ENCODE measurements at regions not wholly inside any gene's neighbourhood (a gene's known extent, or its start where the extent isn't known, plus 50 kb on each side); places are given as distances from the start of the nearest gene placed in this dataset.

GRCh38 chr4:45650545-45650944 is 473.3 kb downstream of the GABRG1 start:
- H3K4me3 ChIP-seq (ENCODE audit: low read depth, low read length): no peak overlapping the region
- 91% methylated on average over 1 of the region's 1 CpG for WGBS
- DNase-seq (ENCODE audit: extremely low spot score): no peak
- H3K4me1 ChIP-seq (ENCODE audit: insufficient read depth): no peaks in the 10 kb centered on the region
- no peaks in the 10 kb centered on the region for H3K36me3 ChIP-seq (ENCODE audit: insufficient read depth)
- no peak overlapping the region for H3K27ac ChIP-seq (ENCODE audit: low read depth)

GRCh38 chr4:45648846-45649245 is 475.0 kb downstream of the GABRG1 start:
- H3K4me1 ChIP-seq (ENCODE audit: insufficient read depth): no peaks in the 10 kb centered on the region
- DNase-seq (ENCODE audit: extremely low spot score): no peak
- H3K4me3 ChIP-seq (ENCODE audit: low read depth, low read length): no peak overlapping the region
- no peak overlapping the region for H3K27ac ChIP-seq (ENCODE audit: low read depth)
- no peaks in the 10 kb centered on the region for H3K36me3 ChIP-seq (ENCODE audit: insufficient read depth)

GRCh38 chr4:45647823-45648222 is 476.0 kb downstream of the GABRG1 start:
- no peak for DNase-seq (ENCODE audit: extremely low spot score)
- Histone ChIP-seq H3K4me3 (ENCODE audit: low read depth, low read length) (no peak overlapping the region), H3K27ac (ENCODE audit: low read depth) (no peak overlapping the region), H3K36me3 (ENCODE audit: insufficient read depth) (no peaks in the 10 kb centered on the region), H3K4me1 (ENCODE audit: insufficient read depth) (no peaks in the 10 kb centered on the region)

GRCh38 chr4:45646885-45647590 is 476.8 kb downstream of the GABRG1 start:
- WGBS: 89% methylated on average over 8 of the region's 8 CpGs
- DNase-seq (ENCODE audit: extremely low spot score): no peak
- no peak overlapping the region for H3K27ac ChIP-seq (ENCODE audit: low read depth)
- H3K36me3 ChIP-seq (ENCODE audit: insufficient read depth): no peaks in the 10 kb centered on the region
- H3K4me1 ChIP-seq (ENCODE audit: insufficient read depth): no peaks in the 10 kb centered on the region
- no peak overlapping the region for H3K4me3 ChIP-seq (ENCODE audit: low read depth, low read length)

- H3K27ac ChIP-seq (ENCODE audit: low read depth): no peak overlapping the region
- no peaks in the 10 kb centered on the region for H3K4me1 ChIP-seq (ENCODE audit: insufficient read depth)
- H3K4me3 ChIP-seq (ENCODE audit: low read depth, low read length): no peak overlapping the region
- WGBS: 73% methylated on average over 6 of the region's 6 CpGs
- no peak for DNase-seq (ENCODE audit: extremely low spot score)
- no peaks in the 10 kb centered on the region for H3K36me3 ChIP-seq (ENCODE audit: insufficient read depth)
Measured at GRCh38 chr4:45640281-45640680, 483.6 kb downstream of the GABRG1 start.

- no peak overlapping the region for H3K27ac ChIP-seq (ENCODE audit: low read depth)
- H3K4me1 ChIP-seq (ENCODE audit: insufficient read depth): no peaks in the 10 kb centered on the region
- no peaks in the 10 kb centered on the region for H3K36me3 ChIP-seq (ENCODE audit: insufficient read depth)
- H3K4me3 ChIP-seq (ENCODE audit: low read depth, low read length): no peak overlapping the region
- 76% methylated on average over 3 of the region's 3 CpGs for WGBS
- no peak for DNase-seq (ENCODE audit: extremely low spot score)
Measured at GRCh38 chr4:45638641-45639040, 485.2 kb downstream of the GABRG1 start.

- Histone ChIP-seq H3K36me3 (ENCODE audit: insufficient read depth) (no peaks in the 10 kb centered on the region), H3K27ac (ENCODE audit: low read depth) (no peak overlapping the region), H3K4me1 (ENCODE audit: insufficient read depth) (no peaks in the 10 kb centered on the region), H3K4me3 (ENCODE audit: low read depth, low read length) (no peak overlapping the region)
- 89% methylated on average over 1 of the region's 1 CpG for WGBS
- DNase-seq (ENCODE audit: extremely low spot score): no peak
Measured at GRCh38 chr4:45636175-45636574, 487.7 kb downstream of the GABRG1 start.

DNA sequence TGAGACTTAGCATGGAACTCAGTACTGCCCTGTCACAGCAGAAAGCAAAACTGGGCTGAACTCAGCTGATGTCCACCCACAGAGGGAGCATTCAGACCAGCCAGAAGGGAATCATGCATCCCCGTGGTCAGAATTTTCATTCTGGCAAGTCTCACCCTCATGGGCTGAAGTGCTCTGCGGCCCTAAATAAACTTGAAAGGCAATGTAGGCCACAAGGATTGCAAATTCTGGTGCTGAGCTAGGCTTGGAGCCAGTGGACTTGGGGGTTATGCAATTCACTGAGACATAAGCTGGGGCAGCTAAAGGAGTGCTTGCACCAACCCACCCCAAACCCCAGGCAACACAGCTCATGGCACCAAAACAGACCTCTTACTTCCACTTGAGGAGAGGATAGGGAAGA is 494.1 kb downstream of the GABRG1 start:
- Histone ChIP-seq H3K27ac (ENCODE audit: low read depth) (no peak overlapping the region), H3K36me3 (ENCODE audit: insufficient read depth) (no peaks in the 10 kb centered on the region), H3K4me1 (ENCODE audit: insufficient read depth) (no peaks in the 10 kb centered on the region), H3K4me3 (ENCODE audit: low read depth, low read length) (no peak overlapping the region)
- whole genome bisulfite sequencing: 68% methylated on average over 2 of the region's 2 CpGs
- no peak for DNase-seq (ENCODE audit: extremely low spot score)

- Histone ChIP-seq H3K36me3 (ENCODE audit: insufficient read depth) (no peaks in the 10 kb centered on the region), H3K27ac (ENCODE audit: low read depth) (no peak overlapping the region), H3K4me3 (ENCODE audit: low read depth, low read length) (no peak overlapping the region), H3K4me1 (ENCODE audit: insufficient read depth) (no peaks in the 10 kb centered on the region)
- DNase-seq (ENCODE audit: extremely low spot score): no peak
- WGBS: 72% methylated on average over 2 of the region's 2 CpGs
Measured at GRCh38 chr4:45621971-45622370, 501.9 kb downstream of the GABRG1 start.

GRCh38 chr4:45620808-45621207 is 503.0 kb downstream of the GABRG1 start:
- DNase-seq (ENCODE audit: extremely low spot score): no peak
- 51% methylated on average over 1 of the region's 1 CpG for WGBS
- Histone ChIP-seq H3K4me3 (ENCODE audit: low read depth, low read length) (no peak overlapping the region), H3K4me1 (ENCODE audit: insufficient read depth) (no peaks in the 10 kb centered on the region), H3K27ac (ENCODE audit: low read depth) (no peak overlapping the region), H3K36me3 (ENCODE audit: insufficient read depth) (no peaks in the 10 kb centered on the region)

DNA sequence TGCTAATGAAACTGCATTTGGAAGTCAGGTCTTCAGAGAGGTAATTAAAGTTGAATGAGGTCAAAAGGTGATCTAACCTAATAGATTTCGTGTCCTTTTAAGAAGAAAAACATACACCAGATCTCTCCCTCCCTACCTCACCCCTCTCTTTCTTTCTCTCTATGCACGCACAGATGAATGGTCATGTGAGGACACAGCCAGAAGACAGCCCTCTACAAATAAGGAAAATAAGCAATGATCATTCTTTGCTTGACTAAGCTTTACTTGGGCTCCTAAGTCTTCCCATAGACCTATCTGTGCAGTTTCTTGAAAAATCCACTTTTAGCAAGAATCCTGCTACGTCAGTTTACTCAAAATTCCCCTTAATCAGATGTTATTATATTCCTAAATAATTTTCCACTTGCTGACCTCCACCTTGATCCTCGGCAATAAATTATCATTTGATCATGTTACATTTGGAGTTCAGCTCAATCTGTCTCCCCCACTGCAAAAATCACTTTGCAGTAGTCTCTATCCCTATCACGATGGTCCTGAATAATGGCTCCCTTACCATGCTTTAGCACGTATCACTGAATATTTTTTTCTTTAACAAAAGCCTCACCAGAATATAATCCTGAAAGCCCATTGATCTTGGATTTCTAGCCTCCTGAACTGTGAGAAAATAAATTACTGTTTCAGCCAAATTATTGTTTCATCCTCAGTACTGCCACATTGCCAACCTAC is 527.3 kb downstream of the GABRG1 start:
- no peaks in the 10 kb centered on the region for H3K36me3 ChIP-seq (ENCODE audit: insufficient read depth)
- DNase-seq (ENCODE audit: extremely low spot score): no peak
- no peak overlapping the region for H3K4me3 ChIP-seq (ENCODE audit: low read depth, low read length)
- no peak overlapping the region for H3K27ac ChIP-seq (ENCODE audit: low read depth)
- H3K4me1 ChIP-seq (ENCODE audit: insufficient read depth): no peaks in the 10 kb centered on the region
- WGBS: 71% methylated on average over 6 of the region's 6 CpGs

GRCh38 chr4:45580334-45580733 is 543.5 kb downstream of the GABRG1 start:
- WGBS: 5% methylated on average over 3 of the region's 3 CpGs
- no peaks in the 10 kb centered on the region for H3K4me1 ChIP-seq (ENCODE audit: insufficient read depth)
- H3K27ac ChIP-seq (ENCODE audit: low read depth): no peak overlapping the region
- DNase-seq (ENCODE audit: extremely low spot score): peak; percentile 14
- H3K4me3 ChIP-seq (ENCODE audit: low read depth, low read length): no peak overlapping the region
- no peaks in the 10 kb centered on the region for H3K36me3 ChIP-seq (ENCODE audit: insufficient read depth)

DNA sequence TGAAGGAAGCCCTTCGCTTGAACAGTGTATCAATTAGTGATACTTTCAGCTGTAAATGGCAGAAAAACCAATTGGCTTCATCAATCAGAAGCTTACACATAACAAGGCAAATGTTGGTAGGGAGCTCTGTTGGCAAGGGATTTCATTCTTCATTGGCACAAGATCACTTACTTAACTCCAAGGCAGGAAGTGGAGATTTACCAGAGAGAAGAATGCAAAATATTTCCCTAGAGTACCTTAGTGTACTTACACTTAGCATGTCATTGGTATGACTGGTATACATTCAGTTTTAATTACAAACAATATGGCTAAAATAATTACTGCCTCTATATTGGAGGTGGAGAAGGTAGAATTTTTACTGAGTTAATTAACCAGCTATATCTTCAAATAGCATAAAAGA is 545.0 kb downstream of the GABRG1 start:
- Histone ChIP-seq H3K36me3 (ENCODE audit: insufficient read depth) (no peaks in the 10 kb centered on the region), H3K4me1 (ENCODE audit: insufficient read depth) (no peaks in the 10 kb centered on the region), H3K4me3 (ENCODE audit: low read depth, low read length) (no peak overlapping the region), H3K27ac (ENCODE audit: low read depth) (no peak overlapping the region)
- no peak for DNase-seq (ENCODE audit: extremely low spot score)
- 91% methylated on average over 1 of the region's 1 CpG for WGBS

GRCh38 chr4:45576275-45576674 is 547.6 kb downstream of the GABRG1 start:
- no peak overlapping the region for H3K4me3 ChIP-seq (ENCODE audit: low read depth, low read length)
- no peaks in the 10 kb centered on the region for H3K36me3 ChIP-seq (ENCODE audit: insufficient read depth)
- H3K27ac ChIP-seq (ENCODE audit: low read depth): no peak overlapping the region
- no peaks in the 10 kb centered on the region for H3K4me1 ChIP-seq (ENCODE audit: insufficient read depth)
- DNase-seq (ENCODE audit: extremely low spot score): no peak
- WGBS: 77% methylated on average over 2 of the region's 2 CpGs

Data from urinary bladder (tissue), 3 donors.